CD4-positive, alpha-beta T cell treated with Interleukin-4 for 1 hour (primary cell): ENCODE measurements at regions not wholly inside any gene's neighbourhood (a gene's known extent, or its start where the extent isn't known, plus 50 kb on each side); places are given as distances from the start of the nearest gene placed in this dataset.
"Not testable (repeated sequence)": the region's sequence is repeated elsewhere in the genome, so short reads cannot be mapped to it uniquely, and the experiment has no call there.

ENCODE experiments used
- DNase-seq, 2 donors: peaks; one replicate each; pipeline ENCODE4 v3.0.0-alpha.2; 2020 to 2022

- no peak for DNase-seq
Measured at GRCh38 chr18:1499265-1499664, 594.6 kb downstream of the ADCYAP1 start.

- DNase-seq, result no peak
Measured at GRCh38 chr18:1503847-1504246, 599.2 kb downstream of the ADCYAP1 start.

GRCh38 chr18:1505856-1506255 lies 601.2 kb downstream of the ADCYAP1 start:
- DNase-seq, result no peak

- DNase-seq, result no peak
Measured at GRCh38 chr18:1510542-1511179, 606.0 kb downstream of the ADCYAP1 start.

GRCh38 chr18:1511619-1512311 lies 607.1 kb downstream of the ADCYAP1 start:
- no peak for DNase-seq

GRCh38 chr18:1513519-1513918 lies 608.8 kb downstream of the ADCYAP1 start:
- no peak for DNase-seq

- DNase-seq, result not testable (repeated sequence)
Measured at GRCh38 chr18:1521588-1522248, 617.0 kb downstream of the ADCYAP1 start.

GRCh38 chr18:1522249-1522615 lies 617.6 kb downstream of the ADCYAP1 start:
- DNase-seq, result no peak

GRCh38 chr18:1526991-1527390 lies 622.3 kb downstream of the ADCYAP1 start:
- DNase-seq, result no peak

- DNase-seq, result no peak
Measured at GRCh38 chr18:1527805-1528204, 623.1 kb downstream of the ADCYAP1 start.

- no peak for DNase-seq
Measured at GRCh38 chr18:1528447-1528846, 623.8 kb downstream of the ADCYAP1 start.

- DNase-seq, result no peak
Measured at GRCh38 chr18:1528964-1529509, 624.4 kb downstream of the ADCYAP1 start.

GRCh38 chr18:1530650-1531049 lies 626.0 kb downstream of the ADCYAP1 start:
- no peak for DNase-seq

- DNase-seq, result no peak
Measured at GRCh38 chr18:1539276-1539675, 634.6 kb downstream of the ADCYAP1 start.

- DNase-seq, result no peak
Measured at GRCh38 chr18:1541478-1541877, 636.8 kb downstream of the ADCYAP1 start.

GRCh38 chr18:1542230-1542774 lies 637.6 kb downstream of the ADCYAP1 start:
- DNase-seq, result no peak

- no peak for DNase-seq
Measured at GRCh38 chr18:1544016-1544415, 639.3 kb downstream of the ADCYAP1 start.

GRCh38 chr18:1557711-1558110 lies 653.0 kb downstream of the ADCYAP1 start:
- not testable (repeated sequence) for DNase-seq

- DNase-seq, result no peak
Measured at GRCh38 chr18:1559563-1559962, 654.9 kb downstream of the ADCYAP1 start.

- DNase-seq, result no peak
Measured at GRCh38 chr18:1564793-1565192, 660.1 kb downstream of the ADCYAP1 start.

- DNase-seq, result no peak
Measured at GRCh38 chr18:1571206-1571605, 666.5 kb downstream of the ADCYAP1 start.

GRCh38 chr18:1573732-1574131 lies 669.1 kb downstream of the ADCYAP1 start:
- DNase-seq, result no peak

GRCh38 chr18:1575084-1575483 lies 670.4 kb downstream of the ADCYAP1 start:
- no peak for DNase-seq

GRCh38 chr18:1578505-1578904 lies 673.8 kb downstream of the ADCYAP1 start:
- no peak for DNase-seq
